HG03064 (cell line): ENCODE measurements at regions not wholly inside any gene's neighbourhood (a gene's known extent, or its start where the extent isn't known, plus 50 kb on each side); places are given as distances from the start of the nearest gene placed in this dataset.
"Not testable (repeated sequence)": the region's sequence is repeated elsewhere in the genome, so short reads cannot be mapped to it uniquely, and the experiment has no call there.

Source experiments
- ATAC-seq: cut with Tn5 transposase; IDR thresholded peaks from one replicate; pipeline ENCODE4 v1.9.1; 2021; ENCODE audit warnings: low read depth; ENCODE audit not compliant: unreplicated experiment

- ATAC-seq, result no peak
These were observed 532.3 kb upstream of the SLITRK5 start for GRCh38 chr13:87138866-87139265.

DNA sequence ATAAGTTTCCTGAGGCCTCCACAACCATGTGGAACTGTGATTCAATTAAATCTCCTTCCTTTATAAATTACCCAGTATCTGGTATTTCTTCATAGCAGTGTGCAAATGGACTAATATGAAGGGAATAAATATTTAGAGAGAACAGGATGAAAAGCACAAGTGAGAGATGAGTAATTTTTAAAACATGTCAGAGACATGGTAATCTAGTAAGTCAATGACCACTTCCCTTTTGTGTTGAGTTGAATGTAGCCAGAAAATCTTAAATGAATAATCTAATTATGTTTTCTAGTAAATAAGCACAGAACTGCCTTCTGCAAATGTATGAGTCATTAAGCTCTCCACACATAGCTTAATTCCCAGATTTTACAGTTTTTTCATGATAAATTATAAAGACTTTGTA lies 524.1 kb upstream of the SLITRK5 start:
- no peak for ATAC-seq

DNA sequence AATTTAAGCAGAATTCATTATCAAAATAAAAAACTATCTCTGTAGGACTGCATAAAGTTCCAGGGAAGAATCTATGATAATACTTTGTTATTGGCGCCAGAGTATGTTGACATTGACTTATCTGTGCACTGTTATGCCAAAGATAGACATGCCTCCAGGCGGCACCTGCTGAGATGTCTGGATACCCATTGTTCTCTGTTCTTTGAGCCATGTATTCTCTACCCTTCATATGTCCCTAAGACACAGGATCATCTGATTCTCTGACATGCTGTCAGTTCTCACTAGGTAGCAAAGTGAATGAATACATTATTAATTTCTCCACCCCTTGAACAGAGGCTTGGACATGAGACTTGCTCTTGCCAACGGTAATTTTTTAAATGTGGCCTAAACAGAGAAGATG lies 517.8 kb upstream of the SLITRK5 start:
- no peak for ATAC-seq

DNA sequence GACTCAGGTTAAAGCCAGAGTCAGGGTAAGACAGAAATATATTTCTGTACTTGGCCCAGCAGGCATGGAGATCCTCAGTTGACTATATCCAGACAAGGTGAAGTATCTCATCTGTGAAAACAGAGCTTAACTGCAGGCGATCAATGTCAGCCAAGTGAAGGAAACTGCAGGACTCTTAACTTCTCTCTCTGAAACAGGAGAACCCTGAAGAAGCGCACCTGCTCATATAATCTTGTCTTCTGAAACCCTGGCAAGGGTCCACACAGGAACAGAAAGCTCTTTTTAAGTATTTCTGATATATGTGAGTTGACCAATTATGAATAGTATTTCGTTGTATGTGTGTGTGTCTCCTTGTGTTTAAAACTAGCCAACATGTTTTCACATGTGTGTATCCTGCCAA lies 504.8 kb upstream of the SLITRK5 start:
- ATAC-seq, result no peak

DNA sequence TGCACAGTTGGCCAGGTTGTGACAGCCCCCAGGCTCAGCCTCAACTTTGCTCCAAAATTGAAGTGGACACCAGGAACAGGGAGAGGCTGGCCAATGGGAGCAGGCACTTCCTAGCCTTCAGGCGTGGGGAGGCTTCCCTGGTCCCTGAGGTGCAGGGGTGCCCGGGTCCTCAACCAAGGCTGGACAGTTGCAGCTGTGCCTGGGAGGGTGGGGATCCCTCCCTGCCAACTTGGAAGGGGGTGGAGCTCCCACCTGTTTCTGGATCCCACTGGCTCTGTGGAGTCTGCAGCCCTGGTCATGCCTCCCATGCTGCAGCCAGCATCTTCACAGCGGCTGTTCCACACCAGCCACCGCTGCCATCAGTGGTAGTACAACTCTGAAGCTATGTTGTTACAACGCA lies 502.8 kb upstream of the SLITRK5 start:
- no peak for ATAC-seq

DNA sequence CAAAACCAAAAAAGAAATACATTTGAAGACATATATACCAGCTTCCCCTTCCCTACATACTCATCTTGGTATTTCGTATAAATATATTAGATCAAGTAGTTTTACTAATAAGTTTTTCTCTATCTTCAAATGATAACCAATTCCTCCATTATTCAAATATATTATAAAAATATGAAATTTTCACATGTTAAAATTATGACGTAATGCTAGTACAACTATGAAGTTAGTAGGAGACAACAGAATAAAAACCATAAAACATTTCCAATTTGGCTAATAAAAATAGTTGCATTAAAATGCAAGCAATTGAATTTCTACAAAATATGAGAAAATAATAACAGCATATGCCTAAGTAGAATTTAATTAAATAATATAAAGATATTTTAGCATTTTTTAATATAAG lies 501.8 kb upstream of the SLITRK5 start:
- no peak for ATAC-seq

GRCh38 chr13:87172166-87172835 lies 498.9 kb upstream of the SLITRK5 start:
- no peak for ATAC-seq

GRCh38 chr13:87185138-87185537 lies 486.0 kb upstream of the SLITRK5 start:
- ATAC-seq, result not testable (repeated sequence)

- ATAC-seq, result not testable (repeated sequence)
These were observed 484.5 kb upstream of the SLITRK5 start for GRCh38 chr13:87186647-87187046.

DNA sequence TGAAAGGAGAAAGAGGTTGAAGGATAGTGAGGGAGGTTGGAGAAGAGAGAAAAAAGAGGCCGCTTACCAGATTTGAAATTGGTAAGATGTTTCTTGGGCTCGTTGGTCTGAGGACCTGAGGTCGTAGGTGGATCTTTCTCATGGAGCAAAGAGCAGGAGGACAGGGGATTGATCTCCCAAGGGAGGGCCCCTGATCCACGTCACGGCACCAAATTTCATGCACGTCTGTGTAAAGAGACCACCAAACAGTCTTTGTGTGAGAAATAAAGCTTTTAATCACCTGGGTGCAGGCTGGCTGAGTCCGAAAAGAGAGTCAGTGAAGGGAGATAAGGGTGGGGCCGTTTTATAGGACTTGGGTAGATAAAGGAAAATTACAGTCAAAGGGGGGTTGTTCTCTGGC lies 479.7 kb upstream of the SLITRK5 start:
- not testable (repeated sequence) for ATAC-seq

GRCh38 chr13:87198371-87198770 lies 472.8 kb upstream of the SLITRK5 start:
- ATAC-seq, result no peak

- ATAC-seq, result no peak
These were observed 464.5 kb upstream of the SLITRK5 start for GRCh38 chr13:87206708-87207107.

DNA sequence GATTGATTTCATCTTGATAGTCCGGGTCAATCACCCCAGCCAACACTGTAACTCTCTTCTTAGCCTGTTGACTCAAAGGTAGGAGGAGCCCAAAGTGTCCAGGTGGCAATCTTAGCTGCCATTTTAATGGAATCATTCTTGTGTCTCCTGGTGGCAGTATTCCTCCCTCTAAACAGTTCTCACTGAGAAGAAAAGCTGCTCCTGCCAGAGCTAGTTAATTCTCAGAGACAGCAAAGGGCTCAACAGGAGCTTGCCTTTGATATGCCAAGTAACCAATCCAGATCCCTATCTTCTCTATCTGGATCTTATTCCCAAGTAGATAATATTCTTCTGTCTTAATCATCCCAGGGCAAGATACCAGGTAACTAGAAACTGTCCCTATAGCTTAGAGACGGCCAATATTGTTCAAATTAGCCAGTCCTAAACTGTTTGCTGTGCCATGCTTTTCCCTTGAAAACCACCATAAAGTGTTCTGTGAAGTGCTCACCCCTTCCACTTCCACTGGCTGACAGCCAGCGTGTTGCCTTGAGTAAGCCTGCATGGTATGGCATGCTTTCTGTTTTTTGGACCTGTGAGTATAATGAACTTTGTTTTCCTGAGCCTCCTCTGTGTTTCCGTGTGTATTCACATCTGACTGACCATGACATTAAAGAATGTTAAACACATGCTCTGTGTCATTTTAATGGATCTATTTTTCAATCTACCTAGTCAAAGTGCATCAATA lies 463.7 kb upstream of the SLITRK5 start:
- no peak for ATAC-seq

DNA sequence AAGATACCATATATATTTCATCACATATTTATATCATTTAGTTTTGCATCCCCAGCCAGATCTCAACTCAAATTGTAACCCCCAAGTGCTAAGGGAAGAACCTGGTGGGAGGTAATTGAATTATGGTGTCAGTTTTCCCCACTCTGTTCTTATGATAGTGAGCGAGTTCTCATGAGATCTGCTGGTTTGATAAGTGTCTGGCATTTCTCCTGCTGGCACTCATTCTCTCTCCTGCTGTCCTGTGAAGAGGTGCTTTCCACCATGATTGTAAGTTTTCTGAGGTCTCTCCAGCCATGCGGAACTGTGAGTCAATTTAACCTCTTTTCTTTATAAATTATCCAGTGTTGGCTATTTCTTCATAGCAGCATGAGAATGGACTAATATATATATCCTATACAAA lies 462.5 kb upstream of the SLITRK5 start:
- no peak for ATAC-seq

DNA sequence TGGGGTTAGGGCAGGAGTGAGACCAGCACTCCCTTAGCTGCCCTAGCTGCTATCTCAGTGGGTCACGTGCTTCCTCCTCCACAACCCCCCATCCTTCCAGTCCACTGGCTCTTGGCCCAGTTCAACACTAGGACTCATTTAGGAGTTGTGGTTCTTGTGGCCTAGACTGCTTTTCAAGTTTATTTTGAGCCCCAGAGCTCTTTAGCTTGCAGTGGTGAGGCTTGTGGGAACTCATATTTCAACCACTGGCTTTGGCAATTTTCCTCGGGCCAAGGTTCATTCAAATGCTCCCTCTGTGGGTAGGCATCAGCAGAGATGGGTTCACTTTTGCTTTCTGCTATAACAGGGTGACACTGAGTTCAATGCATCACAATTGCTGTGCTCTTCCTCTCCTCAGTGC lies 436.2 kb upstream of the SLITRK5 start:
- no peak for ATAC-seq

DNA sequence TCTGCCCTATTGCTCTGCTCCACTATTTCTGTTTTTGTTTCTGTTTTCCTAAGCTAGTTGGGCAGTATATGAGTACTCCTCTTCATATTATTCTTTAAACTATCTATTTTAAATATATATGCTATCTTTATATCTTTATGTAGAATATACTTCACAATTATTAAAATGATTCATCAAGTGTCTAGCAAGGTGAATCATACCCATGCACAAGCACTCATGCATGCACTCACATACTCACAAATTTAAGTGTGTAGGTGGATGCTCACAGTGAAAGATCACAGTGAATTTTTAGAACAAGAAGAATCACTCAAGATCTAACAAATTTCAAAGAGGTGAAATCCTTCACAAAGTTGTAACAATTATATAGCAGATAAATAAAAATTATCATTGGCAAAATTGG lies 435.6 kb upstream of the SLITRK5 start:
- no peak for ATAC-seq

DNA sequence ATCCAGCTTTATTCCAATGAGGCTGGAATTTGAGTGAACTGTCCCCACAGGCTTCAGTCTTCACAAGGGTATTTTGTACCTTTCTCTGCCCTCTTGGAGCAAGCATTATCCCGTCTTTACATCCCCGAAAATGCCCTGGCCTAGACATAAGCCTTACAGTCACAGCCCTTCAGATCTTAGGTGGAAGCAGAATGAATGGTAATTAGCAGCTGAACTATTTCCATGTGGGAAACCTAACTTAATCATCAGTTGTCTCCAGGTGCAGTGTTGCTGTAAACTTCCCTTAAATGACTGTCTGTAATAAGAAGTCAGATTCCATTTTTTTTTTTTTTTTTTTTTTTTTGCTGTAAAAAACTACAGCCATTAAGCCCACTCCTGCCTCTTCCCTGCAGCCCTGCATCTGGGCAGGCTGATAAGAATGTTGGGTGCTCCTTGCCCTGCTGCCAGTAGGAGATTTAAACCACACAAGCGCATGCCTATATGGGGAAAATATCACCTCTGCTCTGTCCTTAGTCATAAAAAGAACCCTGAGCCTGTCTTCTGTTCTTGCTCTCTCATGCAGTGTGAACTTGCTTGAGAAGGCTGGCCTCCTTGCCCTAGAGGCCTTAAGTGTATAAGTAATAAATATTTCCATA lies 426.8 kb upstream of the SLITRK5 start:
- ATAC-seq, result no peak

DNA sequence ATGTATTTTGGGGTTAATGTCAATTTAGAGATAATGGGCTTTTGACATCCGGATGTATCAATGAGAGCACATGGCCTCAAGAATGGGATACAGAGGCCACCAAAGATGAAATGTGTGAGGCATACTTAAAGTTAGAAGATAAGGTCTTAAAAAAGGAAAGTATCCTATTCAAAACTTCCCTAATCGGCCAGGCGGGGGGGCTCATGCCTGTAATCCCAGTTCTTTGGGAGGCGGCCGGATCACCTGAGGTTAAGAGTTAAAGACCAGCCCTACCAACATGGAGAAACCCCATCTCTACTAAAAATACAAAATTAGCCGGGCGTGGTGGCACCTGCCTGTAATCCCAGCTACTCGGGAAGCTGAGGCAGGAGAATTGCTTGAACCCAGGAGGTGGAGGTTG lies 421.3 kb upstream of the SLITRK5 start:
- not testable (repeated sequence) for ATAC-seq

GRCh38 chr13:87255394-87255793 lies 415.8 kb upstream of the SLITRK5 start:
- ATAC-seq, result no peak

- ATAC-seq, result no peak
These were observed 411.6 kb upstream of the SLITRK5 start for GRCh38 chr13:87259479-87260083.

DNA sequence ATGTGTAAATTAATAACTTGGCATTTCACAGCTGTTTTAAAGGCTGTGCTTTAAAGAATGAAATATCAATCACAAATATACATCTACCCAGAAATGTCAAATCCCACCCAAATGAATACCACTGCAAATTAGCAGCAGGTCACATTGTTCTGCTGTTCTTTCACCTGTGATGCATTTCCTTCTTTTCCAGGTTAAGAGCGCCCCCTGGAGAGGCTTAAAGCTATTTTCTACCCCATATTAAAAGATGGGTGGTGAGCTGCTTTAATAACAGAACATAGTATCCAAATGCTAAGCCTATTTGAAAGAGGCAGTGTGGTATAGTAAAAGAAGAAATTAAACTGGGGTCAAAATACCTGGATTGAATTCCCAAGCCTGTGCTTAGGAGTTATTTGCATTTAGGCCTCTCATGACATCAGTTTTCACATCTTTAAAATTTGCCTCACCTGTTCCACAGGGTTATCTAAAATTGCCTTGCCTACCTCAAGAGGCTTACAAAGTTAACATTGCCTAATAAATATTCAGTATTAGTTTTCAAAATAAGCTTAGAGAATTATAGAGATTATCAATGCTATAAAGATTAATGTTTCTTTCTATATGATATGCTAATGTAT lies 396.9 kb upstream of the SLITRK5 start:
- ATAC-seq, result no peak
